ENCODE measurements at regions not wholly inside any gene's neighbourhood (a gene's known extent, or its start where the extent isn't known, plus 50 kb on each side); places are given as distances from the start of the nearest gene placed in this dataset.

DNA sequence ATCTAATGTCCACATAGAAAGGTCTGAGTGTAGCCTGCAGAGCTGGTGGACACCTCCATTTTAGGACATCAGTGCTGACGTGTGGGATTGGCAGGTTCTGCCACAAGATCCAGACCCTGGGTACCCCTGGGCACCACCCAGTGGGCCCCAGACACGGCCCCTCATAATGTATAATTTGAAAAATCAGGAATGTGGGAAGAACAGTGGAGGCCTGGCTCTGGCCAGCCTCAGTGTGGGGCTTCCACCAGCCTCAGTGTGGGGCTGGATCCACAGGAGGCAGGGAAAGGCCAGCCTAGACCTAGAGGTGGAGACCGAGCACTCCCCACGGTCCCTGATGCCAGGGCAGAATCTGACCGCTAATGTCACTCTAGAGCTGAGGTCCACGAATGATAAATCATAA, 150.7 kb upstream of the SOX1 start:
- TF ChIP-seq, protein P1, sequence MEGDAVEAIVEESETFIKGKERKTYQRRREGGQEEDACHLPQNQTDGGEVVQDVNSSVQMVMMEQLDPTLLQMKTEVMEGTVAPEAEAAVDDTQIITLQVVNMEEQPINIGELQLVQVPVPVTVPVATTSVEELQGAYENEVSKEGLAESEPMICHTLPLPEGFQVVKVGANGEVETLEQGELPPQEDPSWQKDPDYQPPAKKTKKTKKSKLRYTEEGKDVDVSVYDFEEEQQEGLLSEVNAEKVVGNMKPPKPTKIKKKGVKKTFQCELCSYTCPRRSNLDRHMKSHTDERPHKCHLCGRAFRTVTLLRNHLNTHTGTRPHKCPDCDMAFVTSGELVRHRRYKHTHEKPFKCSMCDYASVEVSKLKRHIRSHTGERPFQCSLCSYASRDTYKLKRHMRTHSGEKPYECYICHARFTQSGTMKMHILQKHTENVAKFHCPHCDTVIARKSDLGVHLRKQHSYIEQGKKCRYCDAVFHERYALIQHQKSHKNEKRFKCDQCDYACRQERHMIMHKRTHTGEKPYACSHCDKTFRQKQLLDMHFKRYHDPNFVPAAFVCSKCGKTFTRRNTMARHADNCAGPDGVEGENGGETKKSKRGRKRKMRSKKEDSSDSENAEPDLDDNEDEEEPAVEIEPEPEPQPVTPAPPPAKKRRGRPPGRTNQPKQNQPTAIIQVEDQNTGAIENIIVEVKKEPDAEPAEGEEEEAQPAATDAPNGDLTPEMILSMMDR (IDR thresholded peaks at IDR 0.05), result no peak
- TF ChIP-seq POLR2AphosphoS5 (IDR thresholded peaks at IDR 0.05; ENCODE audit: low read depth, low read length), result no peak
